Mucosa of descending colon (tissue), 3 donors: ENCODE measurements at regions not wholly inside any gene's neighbourhood (a gene's known extent, or its start where the extent isn't known, plus 50 kb on each side); places are given as distances from the start of the nearest gene placed in this dataset.

Experiments used
- ATAC-seq: fragments of 200-7000 bp; cut with Tn5 transposase; one replicate; pipeline ENCODE4 v1.9.1; 2020; ENCODE audit warnings: mild to moderate bottlenecking, moderate library complexity
- DNase-seq, 3 donors: peaks; one replicate each; pipeline ENCODE4 v3.0.0-alpha.2; 2020
- H3K36me3 ChIP-seq: fragments of 200-600 bp; one replicate; pipeline ENCODE4 v1.8.0; 2021; ENCODE audit warnings: low read depth, mild to moderate bottlenecking
- H3K4me1 ChIP-seq: fragments of 200-600 bp; one replicate; pipeline ENCODE4 v1.8.0; 2021; ENCODE audit warnings: low read depth, mild to moderate bottlenecking
- H3K4me3 ChIP-seq: fragments of 200-600 bp; one replicate; pipeline ENCODE4 v1.8.0; 2021; ENCODE audit warnings: mild to moderate bottlenecking
- H3K9me3 ChIP-seq: fragments of 200-600 bp; one replicate; pipeline ENCODE4 v1.8.0; 2021; ENCODE audit warnings: mild to moderate bottlenecking
- CTCF ChIP-seq: fragments of 200-600 bp; IDR thresholded peaks from one replicate; pipeline ENCODE4 v1.8.0; 2022; ENCODE audit warnings: antibody characterized with exemption, mild to moderate bottlenecking
- intact Hi-C, 2 donors: fragments of 100-400 bp; cut with DNase I in 1 of 2; cut with micrococcal nuclease in 1 of 2; formaldehyde crosslinking; loops; one replicate each; pipeline versions ENCODE4 v1.11.0 to v1.11.1; 2022; cut with DNase I, micrococcal nuclease
- donor health status: DM: no; HTN: no; CAD: no; lungs with moderate emphysema.
- donor health status: DM: no; HTN: no; CAD: no.
- donor health status: DM: no; HTN: yes; CAD: no.

DNA sequence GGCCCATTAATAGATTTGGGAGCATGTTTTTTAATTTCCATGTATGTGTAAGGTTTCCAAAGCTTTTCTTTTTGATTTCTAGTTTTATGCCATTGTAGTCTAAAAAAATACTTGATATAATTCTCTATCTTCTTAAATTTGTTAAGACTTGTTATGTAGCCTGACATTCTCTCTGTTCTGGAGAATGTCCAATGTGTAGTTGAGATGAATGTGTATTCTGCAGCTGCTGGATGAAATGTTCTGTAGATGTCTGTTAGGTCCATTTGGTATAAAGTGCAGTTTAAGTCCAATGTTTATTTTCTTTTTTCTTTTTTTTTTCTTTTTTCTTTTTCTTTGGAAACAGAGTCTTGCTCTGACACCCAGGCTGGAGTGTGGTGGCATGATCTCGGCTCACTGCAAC is 378.5 kb upstream of the MAD2L1 start:
- ATAC-seq = no peak

DNA sequence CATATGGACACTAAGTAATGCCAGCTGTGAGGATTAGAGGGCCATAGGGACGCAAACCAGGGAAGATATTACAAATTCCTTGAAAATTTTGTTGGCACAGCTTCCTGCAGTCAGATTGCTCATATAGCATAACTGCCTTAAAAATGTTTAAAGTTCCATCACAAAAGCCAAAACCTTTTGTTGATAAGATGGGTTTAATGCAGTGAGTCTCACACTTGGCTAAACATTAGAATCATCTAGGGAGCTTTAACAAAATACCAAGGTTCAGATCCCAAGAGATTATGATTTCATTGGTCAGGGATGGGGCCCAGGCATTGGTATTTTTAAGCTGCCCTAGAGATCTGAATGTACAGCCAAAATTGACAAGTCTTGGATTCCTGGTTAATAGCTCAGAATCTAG is 376.5 kb upstream of the MAD2L1 start:
- no peak for TF ChIP-seq CTCF
- Histone ChIP-seq H3K4me3 (no peak overlapping the region), H3K9me3 (no peaks in the 10 kb centered on the region), H3K4me1 (no peaks in the 10 kb centered on the region), H3K36me3 (no peaks in the 10 kb centered on the region)
- intact Hi-C loops = no loop called here
- DNase-seq (no peak), ATAC-seq (no peak)

More for the DNA sequence above, 378.5 kb upstream of the MAD2L1 start:
- intact Hi-C loops = no loop called here
- Histone ChIP-seq H3K4me1 (no peaks in the 10 kb centered on the region), H3K4me3 (no peak overlapping the region), H3K9me3 (no peaks in the 10 kb centered on the region), H3K36me3 (no peaks in the 10 kb centered on the region)
- no peak for DNase-seq
- TF ChIP-seq CTCF = no peak

DNA sequence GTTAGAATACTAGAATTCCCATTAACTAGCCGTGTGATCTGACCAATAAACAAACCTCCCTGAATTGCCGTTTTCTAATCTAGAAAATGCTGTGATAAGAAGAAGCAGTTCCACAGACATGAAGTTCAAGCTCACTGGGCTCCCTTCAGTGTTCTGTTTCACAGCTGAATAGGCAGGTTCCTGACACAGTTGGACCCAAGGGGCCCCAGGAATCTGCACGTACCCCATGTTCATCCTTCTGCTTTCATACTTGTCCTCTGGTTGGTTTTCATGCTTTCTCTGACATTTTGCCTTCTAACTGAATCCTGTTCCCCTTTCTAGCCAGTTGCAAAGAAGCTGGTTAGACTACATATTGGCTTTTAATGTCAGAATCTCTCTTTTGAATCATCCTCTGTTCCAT is 374.1 kb upstream of the MAD2L1 start:
- intact Hi-C loops = no loop called here
- H3K9me3 ChIP-seq = no peaks in the 10 kb centered on the region
- no peak for ATAC-seq

DNA sequence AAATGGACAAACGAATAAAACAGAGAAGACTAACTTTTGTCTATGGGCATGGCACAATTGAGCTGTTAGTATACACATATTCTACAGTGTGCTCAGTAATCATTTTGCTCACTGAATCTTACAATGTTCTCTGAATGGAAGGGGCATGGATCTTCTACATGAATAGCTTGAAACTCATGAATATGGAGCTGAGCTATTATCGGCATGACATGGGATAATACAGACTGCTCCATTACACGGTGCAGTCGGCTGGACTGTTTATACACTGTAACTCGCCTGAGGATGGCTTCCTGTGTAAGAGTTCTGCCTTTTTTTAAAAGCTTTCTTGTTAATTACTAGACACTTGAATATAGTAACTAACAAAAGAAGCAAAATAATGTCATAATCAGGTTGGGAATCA is 368.5 kb upstream of the MAD2L1 start:
- ATAC-seq (no peak), DNase-seq (no peak)
- Histone ChIP-seq H3K4me3 (no peak overlapping the region), H3K4me1 (no peaks in the 10 kb centered on the region), H3K9me3 (no peaks in the 10 kb centered on the region), H3K36me3 (no peaks in the 10 kb centered on the region)
- TF ChIP-seq CTCF = no peak
- intact Hi-C loops = no loop called here

More for the DNA sequence above, 374.1 kb upstream of the MAD2L1 start:
- TF ChIP-seq CTCF = no peak
- Histone ChIP-seq H3K36me3 (no peaks in the 10 kb centered on the region), H3K4me3 (no peak overlapping the region), H3K4me1 (no peaks in the 10 kb centered on the region)
- no peak for DNase-seq

DNA sequence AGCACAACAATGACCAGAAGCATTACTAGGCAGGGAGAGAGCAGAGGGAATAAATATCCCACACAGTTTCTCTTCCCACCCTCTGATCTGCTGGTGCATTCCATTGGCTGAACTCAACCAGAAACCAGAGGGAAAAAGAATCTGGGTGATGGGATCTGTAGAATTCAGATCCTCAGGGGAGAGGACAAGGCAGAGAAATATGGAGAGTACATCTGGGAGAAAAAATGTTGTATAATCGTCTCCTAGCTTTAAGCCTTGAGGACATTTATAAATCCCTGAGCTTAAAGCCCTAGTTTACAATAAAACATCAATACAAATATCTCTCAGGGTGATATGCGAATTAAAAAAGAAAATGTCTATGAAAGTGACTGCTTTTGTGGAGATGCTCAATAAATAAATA is 368.1 kb upstream of the MAD2L1 start:
- Histone ChIP-seq H3K4me1 (no peaks in the 10 kb centered on the region), H3K4me3 (no peak overlapping the region), H3K36me3 (no peaks in the 10 kb centered on the region), H3K9me3 (no peaks in the 10 kb centered on the region)
- DNase-seq (no peak), ATAC-seq (no peak)
- no peak for TF ChIP-seq CTCF
- intact Hi-C loops = no loop called here

- intact Hi-C loops = no loop called here
- DNase-seq (no peak), ATAC-seq (no peak)
- Histone ChIP-seq H3K4me1 (no peaks in the 10 kb centered on the region), H3K36me3 (no peaks in the 10 kb centered on the region), H3K4me3 (no peak overlapping the region), H3K9me3 (no peaks in the 10 kb centered on the region)
- no peak for TF ChIP-seq CTCF
Measured at GRCh38 chr4:120432301-120432860, 365.7 kb upstream of the MAD2L1 start.
